ENCODE measurements at regions not wholly inside any gene's neighbourhood (a gene's known extent, or its start where the extent isn't known, plus 50 kb on each side); places are given as distances from the start of the nearest gene placed in this dataset.

GRCh38 chr19:27529158-27529557 is 1683.8 kb downstream of the UQCRFS1 start:
- no peaks in the 10 kb centered on the region for H3K27me3 Mint-ChIP-seq (ENCODE audit: low read depth)
- H3K4me3 Mint-ChIP-seq: no peak overlapping the region
- no peak for DNase-seq (ENCODE audit: low spot score)
- H3K4me1 Mint-ChIP-seq (ENCODE audit: low read depth): no peaks in the 10 kb centered on the region
- H3K36me3 Mint-ChIP-seq (ENCODE audit: low read depth): peaks cover 3% of the 10 kb centered on the region
- H3K9me3 Mint-ChIP-seq: peaks cover 79% of the 10 kb centered on the region
- no peak overlapping the region for H3K27ac Mint-ChIP-seq

DNA sequence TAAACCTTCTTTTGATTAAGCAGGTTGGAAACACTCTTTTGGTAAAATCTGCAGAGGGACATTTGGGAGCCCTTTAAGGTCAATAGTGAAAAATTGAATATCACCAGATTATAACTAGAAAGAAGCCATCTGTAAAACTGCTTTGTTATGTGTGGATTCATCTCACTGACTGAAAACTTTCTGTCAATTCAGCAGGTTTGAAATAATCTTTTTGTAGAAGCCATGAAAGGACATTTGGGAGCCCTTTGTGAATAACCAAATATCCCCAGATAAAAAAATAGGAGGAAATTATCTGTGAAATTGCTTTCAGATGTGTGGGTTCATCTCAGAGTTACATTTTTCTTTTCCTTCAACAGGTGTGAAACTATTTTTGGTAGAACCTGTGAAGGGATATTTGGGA is 1690.7 kb downstream of the UQCRFS1 start:
- no peak overlapping the region for H3K4me3 Mint-ChIP-seq
- no peaks in the 10 kb centered on the region for H3K27me3 Mint-ChIP-seq (ENCODE audit: low read depth)
- no peaks in the 10 kb centered on the region for H3K4me1 Mint-ChIP-seq (ENCODE audit: low read depth)
- no peak for DNase-seq (ENCODE audit: low spot score)
- H3K27ac Mint-ChIP-seq: no peak overlapping the region
- peaks cover 52% of the 10 kb centered on the region for H3K9me3 Mint-ChIP-seq
- no peaks in the 10 kb centered on the region for H3K36me3 Mint-ChIP-seq (ENCODE audit: low read depth)
